ENCODE measurements at regions not wholly inside any gene's neighbourhood (a gene's known extent, or its start where the extent isn't known, plus 50 kb on each side); places are given as distances from the start of the nearest gene placed in this dataset.

GRCh38 chr4:35166466-35166865 is 1077.8 kb downstream of the ARAP2 start:
- no peak for TF ChIP-seq GATA2 (IDR thresholded peaks at IDR 0.05; ENCODE audit: low read depth, low read length)
- no peak for TF ChIP-seq GATA3 (IDR thresholded peaks at IDR 0.05; ENCODE audit: low read depth, low read length)

Data from SH-SY5Y (cell line).